LNCAP (cell line): ENCODE measurements at regions not wholly inside any gene's neighbourhood (a gene's known extent, or its start where the extent isn't known, plus 50 kb on each side); places are given as distances from the start of the nearest gene placed in this dataset.

Source experiments
- CTCF ChIP-seq: fragments of 450-650 bp; IDR thresholded peaks from 2 replicates; pipeline ENCODE4 v1.5.1; 2017; ENCODE audit warnings: mild to moderate bottlenecking

GRCh38 chr18:21162786-21163185, 51.2 kb upstream of the ROCK1 start:
- TF ChIP-seq CTCF, result no peak

DNA sequence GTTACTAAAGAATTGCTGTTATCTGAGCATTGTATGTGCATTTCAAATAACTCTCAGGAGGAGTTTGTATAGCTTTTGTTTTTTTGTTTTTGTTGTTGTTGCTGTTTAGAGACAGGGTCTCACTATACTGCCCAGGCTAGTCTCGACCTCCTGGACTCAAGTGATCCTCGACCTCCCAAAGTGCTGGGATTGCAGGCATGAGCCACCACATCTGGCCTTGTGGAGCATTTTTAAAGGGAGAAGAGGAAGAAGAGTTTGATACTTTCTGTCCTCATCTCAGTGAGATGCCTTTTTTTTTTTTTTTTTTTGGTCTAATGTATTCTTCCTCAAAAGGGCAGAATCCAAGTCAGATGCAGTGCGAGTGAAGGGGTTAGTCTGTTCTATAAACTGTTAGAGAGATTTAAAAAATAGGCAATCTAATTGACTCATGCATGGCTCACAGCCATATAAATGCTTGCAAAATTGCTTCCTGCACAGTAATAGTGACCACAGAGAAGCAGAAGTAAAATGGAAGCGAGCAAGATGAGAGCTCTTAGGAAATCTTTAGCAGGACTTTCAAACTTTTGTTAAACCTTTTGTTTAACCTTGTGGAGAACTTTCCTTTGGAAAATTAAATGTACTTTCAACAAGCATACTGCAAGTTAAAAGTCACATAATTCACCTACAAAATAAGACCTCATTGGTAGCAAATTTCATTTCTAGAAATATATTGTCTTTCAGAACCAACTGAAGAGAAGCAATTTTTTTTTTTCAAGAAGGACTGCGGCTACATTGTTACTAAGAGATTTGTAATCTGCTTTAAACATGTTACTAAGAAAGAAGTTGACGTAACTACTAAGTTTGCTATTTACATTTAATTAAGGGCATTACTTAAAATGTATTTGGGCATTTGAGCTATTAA, 52.3 kb upstream of the ROCK1 start:
- TF ChIP-seq CTCF, result no peak

GRCh38 chr18:21164548-21165095, 53.0 kb upstream of the ROCK1 start:
- TF ChIP-seq CTCF, result no peak

GRCh38 chr18:21167641-21168377, 56.2 kb upstream of the ROCK1 start:
- TF ChIP-seq CTCF, result no peak

DNA sequence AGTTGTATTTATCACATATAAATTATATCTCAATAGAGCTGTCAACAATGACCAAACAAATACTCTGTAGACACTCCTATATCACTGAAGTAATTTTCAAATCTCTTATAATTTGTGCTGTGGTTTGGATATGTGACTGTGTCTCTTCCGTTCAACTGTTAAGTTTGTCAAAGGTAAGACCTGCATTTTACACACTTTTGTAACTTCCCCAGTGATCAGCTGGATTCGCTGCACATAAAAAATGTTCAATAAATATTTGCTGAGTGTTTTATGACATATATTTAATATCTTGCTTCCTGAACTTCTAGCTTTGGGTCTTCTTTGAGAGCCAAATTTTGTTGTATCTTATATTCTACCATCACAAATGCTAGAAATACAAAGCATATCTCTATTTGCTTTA, 57.3 kb upstream of the ROCK1 start:
- no peak for TF ChIP-seq CTCF

DNA sequence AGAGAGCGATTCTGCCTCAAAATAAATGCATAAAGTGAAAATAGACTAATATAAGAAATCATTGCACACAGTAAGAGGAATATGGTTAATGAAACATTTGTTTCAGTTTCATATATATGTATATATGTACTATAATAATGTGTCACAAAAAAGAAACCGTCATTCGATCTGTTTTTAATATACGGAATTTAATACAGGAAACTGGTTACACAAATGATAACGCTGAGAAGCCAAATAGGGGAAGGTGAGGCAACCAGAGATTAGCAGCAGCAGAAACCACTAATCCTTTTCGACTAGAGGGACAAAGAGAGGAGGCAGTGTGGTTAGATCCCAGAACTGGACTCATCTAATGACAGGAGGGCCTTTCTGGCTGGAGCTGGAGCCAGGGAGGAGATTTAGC, 64.2 kb upstream of the GREB1L start:
- TF ChIP-seq CTCF, result no peak

DNA sequence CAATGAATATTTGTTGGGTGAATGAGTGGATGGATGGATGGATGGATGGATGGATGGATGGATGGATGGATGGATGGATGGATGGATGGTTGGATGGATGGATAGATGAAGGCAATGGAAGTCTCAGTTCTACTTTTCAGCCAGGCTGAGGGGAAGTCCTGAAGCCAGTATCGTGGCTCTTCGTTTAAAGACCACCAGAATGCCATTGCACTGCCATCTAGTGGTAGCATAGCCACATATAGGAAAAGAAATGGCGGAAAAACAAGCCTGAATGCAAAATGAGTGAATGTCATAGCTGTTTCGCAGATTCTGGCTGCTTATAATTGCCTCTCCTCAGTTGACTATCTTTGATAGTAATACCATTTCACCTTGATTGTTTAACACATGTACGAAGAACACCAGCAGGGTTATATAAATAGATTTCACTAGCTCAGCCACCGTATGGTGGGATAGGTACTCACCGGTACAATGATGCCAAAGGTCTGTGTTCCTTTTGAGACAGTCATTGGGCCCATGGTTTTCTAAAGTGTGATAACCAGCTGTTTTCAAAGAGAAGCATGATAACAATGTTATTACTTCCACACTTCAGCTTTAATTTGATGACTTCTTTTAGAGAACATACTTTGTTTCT, 62.3 kb upstream of the GREB1L start:
- peak; percentile 75 for TF ChIP-seq CTCF
